Smooth muscle cell of the brain vasculature (primary cell): ENCODE measurements at regions not wholly inside any gene's neighbourhood (a gene's known extent, or its start where the extent isn't known, plus 50 kb on each side); places are given as distances from the start of the nearest gene placed in this dataset.
"Not testable (repeated sequence)": the region's sequence is repeated elsewhere in the genome, so short reads cannot be mapped to it uniquely, and the experiment has no call there.

Experiments used
- DNase-seq: peaks from one replicate; pipeline ENCODE4 v3.0.0-alpha.2; 2012; ENCODE audit warnings: low read depth, low spot score

- no peak for DNase-seq
Observed at GRCh38 chr13:107678075-107678689, 537.2 kb downstream of the LIG4 start.

- no peak for DNase-seq
Observed at GRCh38 chr13:107675847-107676550, 539.3 kb downstream of the LIG4 start.

DNA sequence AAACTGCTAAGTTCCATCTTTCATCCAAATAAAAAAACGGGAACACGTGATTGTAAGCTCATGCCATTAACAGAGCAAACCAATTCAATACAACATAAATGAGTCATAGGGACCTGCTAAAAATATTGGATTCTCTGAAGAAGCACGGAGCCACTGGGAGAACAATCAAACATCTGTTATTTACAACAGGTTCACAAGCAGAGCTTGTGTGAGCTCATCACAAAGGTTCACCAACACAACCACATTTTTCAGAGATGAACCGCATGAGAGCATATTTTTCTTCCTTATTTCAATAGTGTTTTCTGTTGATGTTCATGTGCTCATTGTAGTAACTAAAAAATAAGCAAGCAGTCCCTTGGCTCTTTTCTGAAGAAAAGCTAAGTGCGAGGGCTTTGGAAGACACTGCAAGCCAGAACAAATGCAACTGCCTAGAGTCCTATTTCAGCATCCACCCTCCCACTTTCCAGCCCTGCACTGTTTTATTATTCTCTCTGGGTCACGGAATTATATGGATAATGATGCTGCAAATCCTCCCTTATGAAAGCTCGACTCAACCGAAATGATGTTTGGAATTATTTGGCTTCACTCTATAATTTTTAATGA, 545.8 kb downstream of the LIG4 start:
- no peak for DNase-seq

GRCh38 chr13:107665926-107666458, 549.3 kb downstream of the LIG4 start:
- DNase-seq, result no peak

DNA sequence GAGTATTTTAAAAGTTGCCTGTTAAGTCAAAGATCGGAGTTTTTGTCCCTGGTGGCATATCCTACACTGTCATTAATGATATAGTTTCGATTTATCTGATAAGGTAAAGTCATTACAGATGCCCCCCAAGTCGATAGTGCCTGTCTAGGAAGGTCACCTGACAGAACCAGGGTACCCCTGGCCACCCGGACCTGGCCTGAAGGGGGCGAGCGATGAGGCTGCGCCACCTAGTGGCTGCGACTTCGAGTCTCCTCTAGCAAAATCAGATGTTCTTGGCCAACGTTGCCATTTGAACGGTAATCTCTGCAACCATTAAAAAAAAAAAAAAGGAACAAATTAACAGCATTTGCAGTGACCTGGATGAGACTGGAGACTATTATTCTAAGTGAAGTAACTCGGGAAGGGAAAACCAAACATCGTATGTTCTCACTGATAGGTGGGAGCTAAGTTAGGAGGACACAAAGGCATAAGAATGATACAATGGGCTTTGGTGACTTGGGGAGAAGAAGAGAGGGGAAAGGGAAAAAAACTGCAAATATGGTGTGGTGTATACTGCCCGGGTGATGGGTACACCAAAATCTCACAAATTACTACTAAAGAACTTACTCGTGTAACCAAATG, 565.1 kb downstream of the LIG4 start:
- peak; percentile 37 for DNase-seq

- no peak for DNase-seq
Observed at GRCh38 chr13:107649079-107649478, 566.3 kb downstream of the LIG4 start.

DNA sequence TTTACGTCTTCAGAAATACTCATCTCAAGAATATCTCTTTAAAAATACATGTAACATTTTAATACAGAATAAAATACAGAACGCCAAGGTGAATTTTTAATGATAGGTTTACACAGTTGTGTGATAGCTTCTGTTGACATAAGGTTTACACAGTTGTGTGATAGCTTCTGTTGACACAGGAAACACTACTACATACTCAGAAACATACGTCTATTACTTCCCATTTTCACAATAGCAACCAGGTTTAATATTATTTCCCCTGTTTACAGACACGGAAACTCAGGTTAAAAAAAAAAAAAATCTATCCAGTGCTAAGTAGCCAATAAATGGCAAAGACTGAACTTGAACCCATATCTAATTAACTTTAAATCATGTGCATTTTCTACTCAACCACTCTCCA, 571.2 kb downstream of the LIG4 start:
- no peak for DNase-seq

DNA sequence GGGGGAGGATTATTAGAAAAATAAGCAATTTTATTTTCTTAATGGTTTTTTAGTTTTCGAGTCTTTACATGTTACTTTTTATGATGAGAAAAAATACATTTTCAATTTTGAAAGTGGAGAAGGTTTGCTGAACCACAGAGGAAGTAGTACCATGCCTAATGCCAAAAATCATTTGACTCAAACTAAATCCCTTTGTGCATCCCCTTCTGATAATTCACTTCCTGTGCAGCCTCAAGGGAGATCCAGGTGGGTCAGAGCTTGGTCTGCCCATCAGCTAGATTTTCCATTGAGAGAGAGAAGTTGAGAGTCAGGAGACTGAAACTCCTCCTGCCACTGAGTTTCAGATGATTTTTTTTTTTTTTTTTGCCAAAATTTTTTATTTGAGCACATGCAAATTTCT, 571.7 kb downstream of the LIG4 start:
- no peak for DNase-seq

GRCh38 chr13:107642831-107643230, 572.5 kb downstream of the LIG4 start:
- no peak for DNase-seq

DNA sequence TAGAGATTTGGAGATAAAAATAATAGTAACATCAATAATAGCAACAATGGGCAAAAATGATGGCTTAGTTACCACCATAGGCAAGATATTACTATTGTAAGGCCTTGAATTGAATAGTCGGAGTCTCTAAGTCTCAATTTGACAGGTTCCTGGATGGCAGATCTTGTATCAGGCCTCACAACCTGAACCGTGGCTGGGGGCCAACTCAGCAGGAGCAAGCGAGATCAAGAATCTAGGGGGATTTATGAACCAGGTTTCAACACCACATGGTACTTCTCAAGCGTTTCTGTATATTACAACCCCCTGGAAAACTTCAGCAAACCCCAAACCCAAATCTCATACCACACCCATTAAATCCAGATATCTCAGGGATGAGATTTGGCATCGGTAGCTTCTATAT, 573.8 kb downstream of the LIG4 start:
- no peak for DNase-seq

DNA sequence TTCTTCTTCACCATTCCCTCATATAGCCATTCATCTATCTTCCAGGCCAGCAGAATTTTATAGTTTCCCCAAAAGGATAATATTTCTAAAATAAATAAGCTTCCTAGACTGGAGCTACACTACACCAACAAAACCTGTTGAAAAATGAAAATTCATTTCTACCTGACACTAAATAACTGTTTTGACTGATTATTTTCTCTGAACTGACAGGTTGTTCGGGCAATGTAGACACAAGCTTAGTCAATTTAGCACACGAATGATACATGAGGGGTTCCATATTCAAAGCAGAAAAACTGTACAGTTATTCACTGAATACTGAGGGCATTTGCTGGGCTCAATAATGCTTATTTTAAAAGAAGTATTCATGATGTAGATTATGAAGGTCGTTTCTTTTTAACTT, 589.7 kb downstream of the LIG4 start:
- DNase-seq, result no peak

GRCh38 chr13:107617527-107617926, 597.8 kb downstream of the LIG4 start:
- no peak for DNase-seq

DNA sequence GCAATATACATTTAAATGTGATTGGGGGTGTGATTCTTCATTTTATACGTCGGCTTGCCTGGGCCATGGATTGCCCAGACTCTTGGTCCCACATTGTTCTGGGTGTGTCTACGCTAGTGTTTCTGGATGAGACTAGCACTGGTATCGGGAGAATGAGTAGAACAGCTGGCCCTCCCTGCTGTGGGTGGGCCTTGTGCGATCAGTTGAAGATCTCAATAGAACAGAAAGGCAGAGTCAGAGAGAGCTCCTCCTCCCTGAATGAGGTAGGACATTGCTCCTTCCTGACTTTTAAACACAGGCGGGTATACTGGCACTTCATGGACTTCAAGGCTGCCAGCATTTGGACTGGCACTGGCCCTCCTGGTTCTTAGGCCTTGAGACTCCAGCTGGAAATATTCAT, 603.0 kb downstream of the LIG4 start:
- DNase-seq, result no peak

- DNase-seq, result no peak
Observed at GRCh38 chr13:107608736-107609135, 606.6 kb downstream of the LIG4 start.

DNA sequence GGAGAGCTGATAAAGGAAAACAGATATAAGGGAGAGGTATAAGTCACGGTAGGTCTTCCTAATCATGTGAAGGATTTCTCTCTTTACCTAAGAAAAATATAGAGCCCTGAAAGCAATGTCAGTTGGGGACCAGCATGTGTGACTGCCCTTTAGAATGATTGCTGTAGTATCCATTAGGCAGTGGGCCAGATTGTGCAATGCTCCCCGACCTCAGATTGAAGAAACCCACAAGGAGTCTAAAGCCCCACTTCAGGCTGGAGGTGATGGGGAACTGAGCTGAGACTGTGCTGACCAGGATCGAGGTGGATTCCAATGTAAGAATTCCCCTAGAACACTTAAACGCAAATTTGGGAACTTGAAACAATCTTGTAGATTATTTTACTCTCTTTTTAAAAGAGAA, 614.4 kb downstream of the LIG4 start:
- DNase-seq, result no peak

DNA sequence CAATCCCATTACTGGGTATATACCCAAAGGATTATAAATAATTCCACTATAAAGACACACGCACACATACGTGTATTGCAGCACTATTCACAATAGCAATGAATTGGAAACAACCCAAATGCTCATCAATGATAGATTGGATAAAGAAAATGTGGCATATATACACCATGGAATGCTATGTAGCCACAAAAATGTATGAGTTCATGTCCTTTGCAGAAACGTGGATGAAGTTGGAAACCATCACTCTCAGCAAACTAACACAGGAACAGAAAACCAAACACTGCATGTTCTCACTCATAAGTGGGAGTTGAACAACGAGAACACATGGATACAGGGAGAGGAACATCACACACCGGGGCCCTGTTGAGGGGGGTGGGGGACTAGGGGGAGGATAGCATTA, 619.0 kb downstream of the LIG4 start:
- not testable (repeated sequence) for DNase-seq

- DNase-seq, result no peak
Observed at GRCh38 chr13:107590556-107590955, 624.8 kb downstream of the LIG4 start.

- no peak for DNase-seq
Observed at GRCh38 chr13:107587681-107588080, 627.7 kb downstream of the LIG4 start.

DNA sequence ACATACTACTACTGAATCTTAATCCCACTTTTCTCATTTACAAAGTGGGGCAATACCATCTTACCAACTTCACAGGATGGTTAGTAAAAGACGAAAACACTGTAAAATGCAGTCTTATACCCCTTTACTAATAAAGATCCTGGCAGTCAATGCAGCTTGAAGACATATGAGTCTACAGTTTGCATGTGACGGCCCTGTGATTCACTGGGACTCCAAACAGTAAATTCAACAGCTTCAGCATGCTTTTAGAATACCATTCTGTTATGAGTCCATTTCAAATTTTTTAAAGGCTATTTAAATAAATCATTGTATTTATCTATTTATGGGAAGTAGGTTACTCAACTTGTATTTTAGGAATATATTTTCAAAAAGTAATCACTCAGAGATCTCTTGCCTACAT, 629.1 kb downstream of the LIG4 start:
- DNase-seq, result no peak

- DNase-seq, result no peak
Observed at GRCh38 chr13:107585469-107586180, 629.7 kb downstream of the LIG4 start.

DNA sequence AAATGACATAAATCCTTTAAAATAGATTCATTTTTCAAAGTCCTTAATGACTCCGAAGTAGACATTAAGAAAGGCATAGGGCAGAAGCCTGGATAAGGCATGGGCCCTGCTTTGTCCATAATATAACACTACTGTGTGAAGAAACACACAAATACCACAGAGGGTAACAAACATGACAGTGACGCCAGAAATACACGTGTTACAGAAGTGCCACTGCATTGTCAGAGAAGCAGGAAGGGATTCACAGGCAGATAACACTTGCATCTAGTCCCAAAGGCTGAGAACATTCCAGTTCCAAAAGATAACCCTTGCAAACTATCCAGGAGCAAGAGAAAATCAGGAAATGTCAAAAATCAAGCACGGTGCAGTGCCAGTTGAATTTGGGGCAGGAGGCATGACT, 633.2 kb downstream of the LIG4 start:
- no peak for DNase-seq
